ENCODE measurements at regions not wholly inside any gene's neighbourhood (a gene's known extent, or its start where the extent isn't known, plus 50 kb on each side); places are given as distances from the start of the nearest gene placed in this dataset.

- intact Hi-C loops (cut with micrococcal nuclease; ENCODE audit: unreplicated experiment), result no loop called here
- no peak overlapping the region for H3K27ac Mint-ChIP-seq (ENCODE audit: unreplicated experiment)
- H3K9me3 Mint-ChIP-seq (ENCODE audit: unreplicated experiment), result no peaks in the 10 kb centered on the region
- H3K36me3 Mint-ChIP-seq (ENCODE audit: insufficient read depth, unreplicated experiment), result no peaks in the 10 kb centered on the region
- BruUV-seq (replicated peaks), result no TSS peak
- no peaks in the 10 kb centered on the region for H3K27me3 ChIP-seq (replicated peaks; ENCODE audit: control insufficient read depth, insufficient read depth, low read length)
- ChIA-PET POLR2A (no interaction called here), CTCF (no interaction called here)
- DNase-seq, result no peak
- no peak for TF ChIP-seq CTCF (IDR thresholded peaks at IDR 0.05; ENCODE audit: insufficient read depth in 1 of 2, low read depth in 1 of 2, low read length in 1 of 2, severe bottlenecking in 1 of 2, unreplicated experiment in 1 of 2)
- H3K9me3 ChIP-seq, result no peaks in the 10 kb centered on the region
- H3K4me1 Mint-ChIP-seq (ENCODE audit: low read depth, unreplicated experiment), result peaks cover 12% of the 10 kb centered on the region
- no peak overlapping the region for H3K4me3 ChIP-seq (ENCODE audit: low read depth, low read length)
- no peaks in the 10 kb centered on the region for H3K4me1 ChIP-seq
- H3K27me3 Mint-ChIP-seq (ENCODE audit: insufficient read depth, unreplicated experiment), result peaks cover 11% of the 10 kb centered on the region
- H3K36me3 ChIP-seq (ENCODE audit: control insufficient read depth, insufficient read depth, low read length), result no peaks in the 10 kb centered on the region
- no peak overlapping the region for H3K4me3 Mint-ChIP-seq (ENCODE audit: unreplicated experiment)
These were observed 628.3 kb downstream of the BUD13 start for GRCh38 chr11:116144387-116144958.

- H3K4me3 ChIP-seq (ENCODE audit: low read depth, low read length), result no peak overlapping the region
- POLR2A ChIA-PET, result no interaction called here
- H3K36me3 Mint-ChIP-seq (ENCODE audit: insufficient read depth, unreplicated experiment), result no peaks in the 10 kb centered on the region
- no peak overlapping the region for H3K4me3 Mint-ChIP-seq (ENCODE audit: unreplicated experiment)
- H3K27me3 ChIP-seq (replicated peaks; ENCODE audit: control insufficient read depth, insufficient read depth, low read length), result no peaks in the 10 kb centered on the region
- no TSS peak for BruUV-seq (replicated peaks)
- CTCF ChIA-PET, result interaction anchor here (0.5 kb wide), 1 partner anchor 129 kb away, joined by 3 read pairs; no protein-coding TSS in a partner anchor
- no peaks in the 10 kb centered on the region for H3K36me3 ChIP-seq (ENCODE audit: control insufficient read depth, insufficient read depth, low read length)
- no peak for TF ChIP-seq CTCF (IDR thresholded peaks at IDR 0.05; ENCODE audit: insufficient read depth in 1 of 2, low read depth in 1 of 2, low read length in 1 of 2, severe bottlenecking in 1 of 2, unreplicated experiment in 1 of 2)
- no peaks in the 10 kb centered on the region for H3K9me3 ChIP-seq
- DNase-seq, result no peak
- peaks cover under 1% of the 10 kb centered on the region for H3K4me1 ChIP-seq
- no peaks in the 10 kb centered on the region for H3K9me3 Mint-ChIP-seq (ENCODE audit: unreplicated experiment)
- peaks cover under 1% of the 10 kb centered on the region for H3K4me1 Mint-ChIP-seq (ENCODE audit: low read depth, unreplicated experiment)
- intact Hi-C loops (cut with micrococcal nuclease; ENCODE audit: unreplicated experiment), result no loop called here
- H3K27me3 Mint-ChIP-seq (ENCODE audit: insufficient read depth, unreplicated experiment), result peaks cover 16% of the 10 kb centered on the region
- H3K27ac Mint-ChIP-seq (ENCODE audit: unreplicated experiment), result no peak overlapping the region
These were observed 634.1 kb upstream of the CADM1 start for GRCh38 chr11:116138280-116138679.

- TF ChIP-seq CTCF (IDR thresholded peaks at IDR 0.05; ENCODE audit: insufficient read depth in 1 of 2, low read depth in 1 of 2, low read length in 1 of 2, severe bottlenecking in 1 of 2, unreplicated experiment in 1 of 2), result no peak
- H3K27me3 Mint-ChIP-seq (ENCODE audit: insufficient read depth, unreplicated experiment), result peaks cover 16% of the 10 kb centered on the region
- no peaks in the 10 kb centered on the region for H3K36me3 Mint-ChIP-seq (ENCODE audit: insufficient read depth, unreplicated experiment)
- Histone ChIP-seq H3K4me1 (peaks cover 6% of the 10 kb centered on the region), H3K36me3 (ENCODE audit: control insufficient read depth, insufficient read depth, low read length) (no peaks in the 10 kb centered on the region), H3K9me3 (no peaks in the 10 kb centered on the region), H3K4me3 (ENCODE audit: low read depth, low read length) (no peak overlapping the region), H3K27me3 (replicated peaks; ENCODE audit: control insufficient read depth, insufficient read depth, low read length) (no peaks in the 10 kb centered on the region)
- H3K4me1 Mint-ChIP-seq (ENCODE audit: low read depth, unreplicated experiment), result peaks cover 6% of the 10 kb centered on the region
- H3K4me3 Mint-ChIP-seq (ENCODE audit: unreplicated experiment), result no peak overlapping the region
- POLR2A ChIA-PET, result no interaction called here
- H3K9me3 Mint-ChIP-seq (ENCODE audit: unreplicated experiment), result no peaks in the 10 kb centered on the region
- no peak for DNase-seq
- no peak overlapping the region for H3K27ac Mint-ChIP-seq (ENCODE audit: unreplicated experiment)
- intact Hi-C loops (cut with micrococcal nuclease; ENCODE audit: unreplicated experiment), result no loop called here
- CTCF ChIA-PET, result interaction anchor here (0.5 kb wide), 1 partner anchor 130 kb away, joined by 3 read pairs; no protein-coding TSS in a partner anchor
- BruUV-seq (replicated peaks), result no TSS peak
These were observed 633.5 kb upstream of the CADM1 start for GRCh38 chr11:116137753-116138152.

All from Caco-2 (cell line).